ENCODE measurements at regions not wholly inside any gene's neighbourhood (a gene's known extent, or its start where the extent isn't known, plus 50 kb on each side); places are given as distances from the start of the nearest gene placed in this dataset.
"Not testable (repeated sequence)": the region's sequence is repeated elsewhere in the genome, so short reads cannot be mapped to it uniquely, and the experiment has no call there.

DNA sequence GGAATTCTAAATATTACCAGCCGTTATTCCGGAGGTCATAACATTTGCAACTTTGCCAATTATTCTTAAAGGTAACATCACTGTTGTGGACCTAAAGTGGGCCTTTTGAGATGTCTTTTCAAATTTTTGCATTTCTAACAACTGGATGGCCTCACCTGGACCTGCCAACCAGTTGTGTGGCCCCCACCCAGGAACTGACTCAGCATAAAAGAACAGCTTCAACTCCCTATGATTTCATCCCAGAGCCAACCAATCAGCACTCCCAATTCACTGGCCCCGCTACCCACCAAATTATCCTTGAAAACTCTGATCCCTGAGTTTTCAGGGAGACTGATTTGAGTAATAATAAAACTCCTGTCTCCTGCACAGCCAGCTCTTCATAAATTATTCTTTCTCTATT lies 489.7 kb upstream of the LMCD1 start:
- H3K27me3 ChIP-seq (ENCODE audit: control insufficient read depth in 1 of 2, insufficient read depth in 2 of 2, low read length in 2 of 2), result no peaks in the 10 kb centered on the region
- no peak overlapping the region for H3K4me3 ChIP-seq (ENCODE audit: low read depth in 1 of 2, low read length in 2 of 2)
- H3K27ac ChIP-seq (ENCODE audit: low read depth, low read length), result no peak overlapping the region
- no peaks in the 10 kb centered on the region for H3K4me1 ChIP-seq (ENCODE audit: insufficient read depth, low read length)
- H3K9ac ChIP-seq (ENCODE audit: low read length), result no peak overlapping the region
- no peaks in the 10 kb centered on the region for H3K36me3 ChIP-seq (ENCODE audit: insufficient read depth, low read length)
- no peaks in the 10 kb centered on the region for H3K9me3 ChIP-seq (ENCODE audit: low read length)

DNA sequence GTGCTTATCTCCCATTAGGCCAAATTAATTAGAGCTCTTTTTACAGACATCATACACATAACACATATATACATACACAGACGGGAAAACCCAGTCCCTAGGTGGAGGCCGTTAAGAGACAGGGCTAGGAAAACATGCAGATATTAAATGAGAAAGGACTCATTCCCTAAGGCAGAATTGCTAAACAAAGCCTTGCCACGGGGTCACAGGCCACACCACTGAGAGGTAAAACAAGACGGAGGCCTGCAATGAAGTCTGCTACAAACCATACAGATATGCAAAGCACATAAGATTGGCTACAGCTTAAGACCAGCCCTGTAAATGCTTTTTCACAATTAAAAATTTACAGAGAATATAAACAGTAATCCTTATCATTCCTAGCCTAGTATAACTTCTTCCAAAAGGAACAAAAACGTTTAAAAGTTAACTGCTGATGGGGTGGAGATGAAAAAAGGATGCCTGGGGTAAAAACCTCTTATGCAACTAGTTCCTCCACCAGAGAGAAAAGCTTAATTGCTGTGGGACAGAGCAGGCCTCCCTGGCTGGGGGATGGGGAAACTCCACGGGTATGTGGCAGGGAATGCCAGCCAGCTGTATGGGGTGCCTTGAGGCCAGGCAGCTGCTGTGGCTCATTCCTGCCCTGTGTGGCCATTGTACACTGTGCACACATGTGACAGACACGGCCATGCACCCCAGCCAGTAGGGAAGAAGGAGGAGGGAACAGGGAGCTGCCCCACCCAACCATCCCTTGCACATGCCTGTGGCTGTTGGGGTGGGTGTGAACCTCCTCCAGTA lies 481.4 kb upstream of the LMCD1 start:
- Histone ChIP-seq H3K27ac (ENCODE audit: low read depth, low read length) (no peak overlapping the region), H3K27me3 (ENCODE audit: control insufficient read depth in 1 of 2, insufficient read depth in 2 of 2, low read length in 2 of 2) (no peaks in the 10 kb centered on the region), H3K4me3 (ENCODE audit: low read depth in 1 of 2, low read length in 2 of 2) (no peak overlapping the region), H3K36me3 (ENCODE audit: insufficient read depth, low read length) (no peaks in the 10 kb centered on the region), H3K4me1 (ENCODE audit: insufficient read depth, low read length) (no peaks in the 10 kb centered on the region), H3K9ac (ENCODE audit: low read length) (no peak overlapping the region), H3K9me3 (ENCODE audit: low read length) (no peaks in the 10 kb centered on the region)

DNA sequence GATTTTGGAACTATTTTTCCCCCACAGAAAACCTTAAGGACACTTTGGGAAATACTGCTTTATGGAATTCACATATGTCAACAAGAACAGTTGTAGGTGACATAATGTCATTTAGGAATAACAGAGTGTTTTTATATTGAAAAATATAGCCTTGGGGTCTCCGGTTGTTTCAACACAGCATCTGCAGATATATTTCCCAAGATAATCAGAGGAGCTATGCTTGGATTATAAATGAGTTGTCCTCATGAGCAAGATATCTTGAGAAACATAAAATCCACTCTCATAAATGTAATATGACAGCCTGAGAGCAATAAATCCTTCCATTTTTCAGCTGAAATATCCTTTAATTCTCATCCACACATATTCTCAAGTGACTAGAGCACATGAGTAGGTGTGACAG lies 473.7 kb upstream of the LMCD1 start:
- Histone ChIP-seq H3K4me3 (ENCODE audit: low read depth in 1 of 2, low read length in 2 of 2) (no peak overlapping the region), H3K9ac (ENCODE audit: low read length) (no peak overlapping the region)

DNA sequence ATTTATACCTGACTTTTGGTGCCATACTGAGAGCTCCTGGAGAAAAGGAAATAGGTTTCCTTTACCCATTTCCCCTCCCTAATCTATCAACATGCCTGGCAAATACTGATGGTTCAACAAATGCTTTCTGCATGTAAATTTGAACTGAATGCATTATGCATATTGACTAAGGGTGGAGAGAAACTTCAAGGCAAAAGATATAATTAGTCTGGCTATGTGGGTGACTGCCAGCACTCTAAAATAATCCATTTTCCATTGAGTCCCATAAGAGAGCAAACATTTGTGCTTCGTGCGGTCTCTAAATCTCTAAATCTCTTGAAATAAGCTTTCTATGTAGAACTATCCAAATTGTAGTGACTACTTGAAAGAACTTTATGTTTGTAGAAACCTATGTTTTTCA lies 451.3 kb upstream of the LMCD1 start:
- Histone ChIP-seq H3K4me1 (ENCODE audit: insufficient read depth, low read length) (no peaks in the 10 kb centered on the region), H3K27me3 (ENCODE audit: control insufficient read depth in 1 of 2, insufficient read depth in 2 of 2, low read length in 2 of 2) (no peaks in the 10 kb centered on the region), H3K4me3 (ENCODE audit: low read depth in 1 of 2, low read length in 2 of 2) (no peak overlapping the region), H3K9me3 (ENCODE audit: low read length) (no peaks in the 10 kb centered on the region), H3K27ac (ENCODE audit: low read depth, low read length) (no peak overlapping the region), H3K9ac (ENCODE audit: low read length) (no peak overlapping the region), H3K36me3 (ENCODE audit: insufficient read depth, low read length) (no peaks in the 10 kb centered on the region)

More for the DNA sequence above, 473.7 kb upstream of the LMCD1 start:
- Histone ChIP-seq H3K9me3 (ENCODE audit: low read length) (no peaks in the 10 kb centered on the region), H3K36me3 (ENCODE audit: insufficient read depth, low read length) (no peaks in the 10 kb centered on the region), H3K27ac (ENCODE audit: low read depth, low read length) (no peak overlapping the region), H3K27me3 (ENCODE audit: control insufficient read depth in 1 of 2, insufficient read depth in 2 of 2, low read length in 2 of 2) (no peaks in the 10 kb centered on the region), H3K4me1 (ENCODE audit: insufficient read depth, low read length) (no peaks in the 10 kb centered on the region)

DNA sequence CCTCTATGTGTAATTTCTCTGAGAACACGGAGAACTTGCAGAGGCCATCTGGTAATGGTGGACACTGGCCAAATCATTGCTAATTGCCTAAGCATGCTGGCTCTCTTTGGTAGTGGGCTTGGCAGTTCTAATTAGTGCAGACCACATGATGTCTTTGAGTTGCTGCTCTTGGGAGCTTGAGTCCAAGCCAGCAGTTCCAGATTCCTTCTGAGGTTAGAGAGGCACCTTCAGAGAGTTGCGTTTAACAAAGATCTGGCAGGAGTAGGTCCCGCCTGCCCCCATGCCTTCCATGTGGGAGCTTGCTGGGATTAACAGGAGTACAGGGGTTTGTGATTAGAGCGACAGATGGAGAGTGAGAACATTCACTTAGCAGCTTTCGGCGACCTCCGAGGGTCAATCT lies 449.0 kb upstream of the LMCD1 start:
- Histone ChIP-seq H3K9ac (ENCODE audit: low read length) (no peak overlapping the region), H3K27ac (ENCODE audit: low read depth, low read length) (no peak overlapping the region), H3K27me3 (ENCODE audit: control insufficient read depth in 1 of 2, insufficient read depth in 2 of 2, low read length in 2 of 2) (no peaks in the 10 kb centered on the region), H3K4me1 (ENCODE audit: insufficient read depth, low read length) (no peaks in the 10 kb centered on the region), H3K36me3 (ENCODE audit: insufficient read depth, low read length) (no peaks in the 10 kb centered on the region), H3K9me3 (ENCODE audit: low read length) (no peaks in the 10 kb centered on the region), H3K4me3 (ENCODE audit: low read depth in 1 of 2, low read length in 2 of 2) (no peak overlapping the region)

DNA sequence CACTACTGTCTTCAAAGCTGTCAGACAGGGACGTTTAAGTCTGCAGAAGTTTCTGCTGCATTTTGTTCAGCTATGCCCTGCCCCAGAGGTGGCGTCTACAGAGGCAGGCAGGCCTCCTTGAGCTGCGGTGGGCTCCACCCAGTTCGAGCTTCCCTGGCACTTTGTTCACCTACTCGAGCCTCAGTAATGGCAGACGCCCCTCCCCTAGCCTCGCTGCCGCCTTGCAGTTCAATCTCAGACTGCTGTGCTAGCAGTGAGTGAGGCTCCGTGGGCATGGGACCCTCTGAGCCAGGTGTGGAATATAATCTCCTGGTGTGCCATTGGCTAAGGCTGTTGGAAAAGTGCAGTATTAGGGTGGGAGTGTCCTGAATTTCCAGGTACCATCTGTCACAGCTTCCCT lies 433.5 kb upstream of the LMCD1 start:
- not testable (repeated sequence) for H3K9ac ChIP-seq (ENCODE audit: low read length); H3K9me3 ChIP-seq (ENCODE audit: low read length); H3K4me3 ChIP-seq (ENCODE audit: low read depth in 1 of 2, low read length in 2 of 2); H3K4me1 ChIP-seq (ENCODE audit: insufficient read depth, low read length); H3K27ac ChIP-seq (ENCODE audit: low read depth, low read length); H3K36me3 ChIP-seq (ENCODE audit: insufficient read depth, low read length); H3K27me3 ChIP-seq (ENCODE audit: control insufficient read depth in 1 of 2, insufficient read depth in 2 of 2, low read length in 2 of 2)

DNA sequence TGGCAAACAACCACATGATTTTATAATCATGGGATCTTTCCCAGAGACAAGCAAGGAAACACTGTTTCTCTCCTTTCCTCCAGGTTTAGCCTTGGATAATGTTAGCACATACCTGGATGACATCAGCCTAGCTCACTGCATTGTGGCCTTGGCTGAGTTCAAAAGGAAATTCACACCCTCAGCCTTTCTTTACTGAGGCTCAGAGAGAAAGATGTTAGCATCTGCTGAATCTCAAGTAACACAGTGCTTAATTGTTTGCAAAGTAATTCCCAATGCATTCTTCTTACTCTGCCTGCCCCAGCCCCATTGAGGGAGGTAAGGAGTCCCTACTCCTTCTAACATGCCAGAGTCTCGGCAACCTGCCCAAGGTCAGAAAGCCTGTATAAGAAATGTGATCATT lies 432.2 kb upstream of the LMCD1 start:
- no peaks in the 10 kb centered on the region for H3K4me1 ChIP-seq (ENCODE audit: insufficient read depth, low read length)
- H3K36me3 ChIP-seq (ENCODE audit: insufficient read depth, low read length), result no peaks in the 10 kb centered on the region
- no peak overlapping the region for H3K9ac ChIP-seq (ENCODE audit: low read length)
- no peaks in the 10 kb centered on the region for H3K27me3 ChIP-seq (ENCODE audit: control insufficient read depth in 1 of 2, insufficient read depth in 2 of 2, low read length in 2 of 2)
- no peaks in the 10 kb centered on the region for H3K9me3 ChIP-seq (ENCODE audit: low read length)
- H3K27ac ChIP-seq (ENCODE audit: low read depth, low read length), result no peak overlapping the region
- H3K4me3 ChIP-seq (ENCODE audit: low read depth in 1 of 2, low read length in 2 of 2), result no peak overlapping the region

DNA sequence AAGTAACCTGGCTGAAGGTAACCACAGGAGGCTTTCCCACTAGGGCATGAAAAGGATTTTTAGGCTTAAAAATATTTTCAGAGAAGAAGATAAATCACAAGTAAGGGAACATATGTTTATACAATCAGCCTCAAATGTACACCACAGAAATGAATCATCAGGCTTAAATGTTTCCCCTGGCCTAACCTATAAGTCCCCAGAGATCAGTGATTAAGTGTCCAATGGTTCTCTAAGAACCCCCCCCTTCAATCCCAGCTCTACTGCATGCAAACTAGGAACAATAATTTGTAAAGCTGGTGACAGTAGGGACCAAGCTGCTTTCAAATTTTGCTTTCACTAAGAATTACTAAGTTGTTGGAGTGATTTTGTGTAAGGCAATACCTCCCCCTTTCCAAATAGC lies 431.6 kb upstream of the LMCD1 start:
- Histone ChIP-seq H3K27ac (ENCODE audit: low read depth, low read length) (no peak overlapping the region), H3K36me3 (ENCODE audit: insufficient read depth, low read length) (no peaks in the 10 kb centered on the region), H3K4me3 (ENCODE audit: low read depth in 1 of 2, low read length in 2 of 2) (no peak overlapping the region), H3K9ac (ENCODE audit: low read length) (no peak overlapping the region), H3K9me3 (ENCODE audit: low read length) (no peaks in the 10 kb centered on the region), H3K4me1 (ENCODE audit: insufficient read depth, low read length) (no peaks in the 10 kb centered on the region), H3K27me3 (ENCODE audit: control insufficient read depth in 1 of 2, insufficient read depth in 2 of 2, low read length in 2 of 2) (no peaks in the 10 kb centered on the region)

DNA sequence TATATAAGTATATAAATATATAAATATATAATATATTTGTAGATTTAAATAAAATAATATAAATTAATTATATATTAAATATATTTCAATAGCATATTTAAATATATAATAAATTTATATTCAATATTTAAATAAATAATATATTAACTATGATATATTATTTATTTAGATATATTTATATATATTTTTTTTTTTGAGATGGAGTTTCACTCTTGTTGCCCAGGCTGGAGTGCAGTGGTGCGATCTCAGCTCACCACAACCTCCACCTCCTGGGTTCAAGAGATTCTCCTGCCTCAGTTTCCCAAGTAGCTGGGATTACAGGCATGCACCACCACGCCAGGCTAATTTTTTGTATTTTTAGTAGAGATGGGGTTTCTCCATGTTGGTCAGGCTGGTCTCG lies 426.9 kb upstream of the LMCD1 start:
- not testable (repeated sequence) for H3K4me3 ChIP-seq (ENCODE audit: low read depth in 1 of 2, low read length in 2 of 2); H3K9ac ChIP-seq (ENCODE audit: low read length); H3K9me3 ChIP-seq (ENCODE audit: low read length); H3K36me3 ChIP-seq (ENCODE audit: insufficient read depth, low read length); H3K27ac ChIP-seq (ENCODE audit: low read depth, low read length); H3K27me3 ChIP-seq (ENCODE audit: control insufficient read depth in 1 of 2, insufficient read depth in 2 of 2, low read length in 2 of 2); H3K4me1 ChIP-seq (ENCODE audit: insufficient read depth, low read length)

DNA sequence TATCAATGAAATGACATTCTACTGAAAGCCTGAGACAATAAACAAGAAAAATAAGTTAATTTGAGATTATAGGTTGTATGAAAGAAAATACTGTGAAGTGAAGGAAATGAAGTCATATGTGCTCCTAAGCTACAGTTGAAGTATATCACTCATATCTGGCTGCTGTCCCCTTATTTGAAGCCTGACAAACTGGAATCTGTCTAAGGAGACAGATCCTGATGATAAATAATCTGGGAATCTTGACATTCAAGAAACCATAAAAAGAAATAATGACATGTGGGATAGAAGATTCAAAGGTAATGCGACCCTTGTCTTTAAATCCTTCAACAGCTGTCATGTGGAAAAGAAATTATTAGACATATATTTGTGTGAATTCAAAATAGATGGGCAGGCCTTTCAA lies 424.5 kb upstream of the LMCD1 start:
- Histone ChIP-seq H3K4me3 (ENCODE audit: low read depth in 1 of 2, low read length in 2 of 2) (no peak overlapping the region), H3K27me3 (ENCODE audit: control insufficient read depth in 1 of 2, insufficient read depth in 2 of 2, low read length in 2 of 2) (no peaks in the 10 kb centered on the region), H3K9me3 (ENCODE audit: low read length) (no peaks in the 10 kb centered on the region), H3K27ac (ENCODE audit: low read depth, low read length) (no peak overlapping the region), H3K36me3 (ENCODE audit: insufficient read depth, low read length) (no peaks in the 10 kb centered on the region), H3K9ac (ENCODE audit: low read length) (no peak overlapping the region), H3K4me1 (ENCODE audit: insufficient read depth, low read length) (no peaks in the 10 kb centered on the region)

DNA sequence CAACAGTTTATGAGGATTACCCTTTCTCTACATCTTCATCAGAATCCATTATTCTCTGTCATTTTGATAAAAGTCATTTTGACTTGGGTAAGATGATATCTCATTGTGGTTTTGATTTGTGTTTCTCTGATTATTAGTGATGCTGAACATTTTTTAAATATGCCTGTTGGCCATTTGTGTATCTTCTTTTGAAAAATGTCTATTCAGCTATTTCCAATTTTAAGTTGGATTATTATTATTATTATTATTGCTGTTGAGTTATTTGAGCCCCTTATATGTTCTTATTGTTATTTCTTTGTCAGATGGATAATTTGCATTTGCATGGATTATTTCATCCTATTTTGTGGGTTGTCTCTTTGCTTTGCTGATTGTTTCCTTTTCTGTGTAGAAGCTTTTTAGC lies 421.2 kb upstream of the LMCD1 start:
- Histone ChIP-seq H3K4me1 (ENCODE audit: insufficient read depth, low read length) (no peaks in the 10 kb centered on the region), H3K27me3 (ENCODE audit: control insufficient read depth in 1 of 2, insufficient read depth in 2 of 2, low read length in 2 of 2) (no peaks in the 10 kb centered on the region), H3K27ac (ENCODE audit: low read depth, low read length) (no peak overlapping the region), H3K4me3 (ENCODE audit: low read depth in 1 of 2, low read length in 2 of 2) (no peak overlapping the region), H3K36me3 (ENCODE audit: insufficient read depth, low read length) (no peaks in the 10 kb centered on the region), H3K9me3 (ENCODE audit: low read length) (no peaks in the 10 kb centered on the region), H3K9ac (ENCODE audit: low read length) (no peak overlapping the region)

DNA sequence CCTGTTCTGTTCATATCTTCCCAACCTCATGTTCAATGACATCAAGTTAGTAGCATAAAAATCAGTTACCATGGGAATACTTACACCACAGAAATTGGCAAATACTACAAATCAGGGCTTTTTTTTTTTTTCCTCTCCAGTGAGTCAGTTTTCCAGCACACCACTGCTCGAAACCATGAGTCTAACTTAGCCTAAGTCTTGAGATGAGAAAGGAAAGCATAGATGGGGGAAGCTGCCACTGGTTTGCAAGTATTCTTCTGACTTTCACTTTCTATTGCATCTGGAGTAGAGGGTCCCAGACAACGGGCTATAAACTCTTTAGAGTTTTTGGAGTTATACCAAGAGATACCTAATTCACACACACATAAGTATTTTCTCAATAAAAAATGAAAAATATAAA lies 416.1 kb upstream of the LMCD1 start:
- Histone ChIP-seq H3K4me3 (ENCODE audit: low read depth in 1 of 2, low read length in 2 of 2) (no peak overlapping the region), H3K4me1 (ENCODE audit: insufficient read depth, low read length) (no peaks in the 10 kb centered on the region), H3K36me3 (ENCODE audit: insufficient read depth, low read length) (no peaks in the 10 kb centered on the region), H3K27me3 (ENCODE audit: control insufficient read depth in 1 of 2, insufficient read depth in 2 of 2, low read length in 2 of 2) (no peaks in the 10 kb centered on the region), H3K27ac (ENCODE audit: low read depth, low read length) (no peak overlapping the region), H3K9me3 (ENCODE audit: low read length) (no peaks in the 10 kb centered on the region), H3K9ac (ENCODE audit: low read length) (no peak overlapping the region)
